ELF-1 (cell line): ENCODE measurements at regions not wholly inside any gene's neighbourhood (a gene's known extent, or its start where the extent isn't known, plus 50 kb on each side); places are given as distances from the start of the nearest gene placed in this dataset.
A peak's percentile ranks its signal among the peaks of the same experiment; 100 is the strongest.

Experiments
- DNase-seq: peaks from one replicate; pipeline ENCODE4 v3.0.0-alpha.2; 2016; ENCODE audit warnings: low read depth, low spot score

- DNase-seq = no peak
These were observed 1223.2 kb upstream of the ACVR2A start for GRCh38 chr2:146621656-146622055.

GRCh38 chr2:146615778-146616177 is 1229.1 kb upstream of the ACVR2A start:
- DNase-seq = no peak

DNA sequence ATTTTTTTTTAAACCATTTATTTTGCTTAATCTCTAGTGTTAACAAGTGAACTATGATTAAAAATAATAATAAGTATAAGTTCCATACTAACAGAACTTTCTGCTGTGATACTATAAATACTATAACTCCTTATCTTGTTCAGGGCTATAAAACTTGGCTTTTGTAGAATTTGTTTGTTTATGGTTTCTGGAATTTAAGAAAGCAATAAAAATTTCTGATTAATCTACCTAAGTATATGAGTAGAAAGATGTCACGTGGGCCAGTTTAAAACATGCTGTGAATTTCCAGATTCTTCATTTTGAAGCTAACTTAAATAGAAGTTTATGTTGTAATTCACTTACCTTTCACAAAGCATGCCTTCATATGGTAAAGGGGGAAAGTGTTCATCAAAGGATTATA is 1236.3 kb upstream of the ACVR2A start:
- DNase-seq = no peak

DNA sequence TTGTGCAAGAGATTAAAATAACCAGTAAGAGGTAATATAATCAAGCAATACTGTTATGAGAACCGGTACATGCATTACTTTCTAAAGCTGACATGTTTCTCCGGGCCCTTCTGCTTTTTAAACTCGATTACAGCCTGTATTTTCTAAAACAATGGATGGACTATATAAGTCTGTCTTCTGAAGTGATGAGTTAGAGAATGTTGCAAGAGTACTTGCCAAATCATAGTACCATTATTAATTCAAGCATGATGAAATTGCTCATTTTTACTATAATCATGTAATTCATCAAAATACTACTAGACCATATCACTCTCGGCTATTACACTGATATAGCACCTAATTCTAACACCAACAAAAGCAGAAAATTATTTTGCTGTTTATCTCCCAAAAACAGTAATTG is 1240.3 kb upstream of the ACVR2A start:
- no peak for DNase-seq

DNA sequence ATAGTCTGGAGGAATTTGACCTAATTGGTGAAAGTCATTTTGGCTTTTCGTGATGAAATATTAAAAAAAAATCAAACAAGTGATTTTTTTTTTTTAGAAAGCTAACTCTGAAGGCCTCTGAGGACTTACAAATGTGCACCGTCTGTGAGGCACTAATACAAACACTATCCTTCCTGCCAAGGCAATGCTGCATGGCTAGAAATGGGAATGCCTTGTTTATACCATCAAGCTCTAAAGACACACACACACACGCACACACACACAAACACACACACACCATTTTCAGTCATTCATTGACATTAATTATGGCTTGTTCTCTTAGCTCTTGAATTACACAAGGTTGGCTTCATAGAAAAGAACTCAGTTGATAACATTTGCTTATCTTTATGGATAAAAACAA is 1242.0 kb upstream of the ACVR2A start:
- no peak for DNase-seq

DNA sequence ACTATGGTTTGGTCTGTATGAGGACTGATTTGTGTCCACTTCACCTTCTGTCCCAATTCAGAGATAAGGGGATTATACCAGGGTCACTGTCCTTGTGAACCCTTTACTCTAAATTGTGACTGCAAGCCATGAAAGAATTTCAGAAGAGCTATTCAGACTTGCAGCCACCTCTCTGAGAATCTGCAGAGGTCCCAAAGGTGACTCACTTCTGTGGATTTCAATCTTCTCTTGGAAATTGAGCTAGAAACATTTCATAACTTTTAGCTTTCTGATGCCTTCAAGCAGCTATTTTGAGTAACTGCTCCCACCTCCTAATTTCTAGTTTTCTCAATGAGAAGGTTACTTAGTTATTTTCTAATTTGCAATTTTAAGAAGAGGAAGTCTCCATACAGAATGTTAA is 1242.4 kb upstream of the ACVR2A start:
- no peak for DNase-seq

- DNase-seq = no peak
These were observed 1246.0 kb upstream of the ACVR2A start for GRCh38 chr2:146598791-146599190.

DNA sequence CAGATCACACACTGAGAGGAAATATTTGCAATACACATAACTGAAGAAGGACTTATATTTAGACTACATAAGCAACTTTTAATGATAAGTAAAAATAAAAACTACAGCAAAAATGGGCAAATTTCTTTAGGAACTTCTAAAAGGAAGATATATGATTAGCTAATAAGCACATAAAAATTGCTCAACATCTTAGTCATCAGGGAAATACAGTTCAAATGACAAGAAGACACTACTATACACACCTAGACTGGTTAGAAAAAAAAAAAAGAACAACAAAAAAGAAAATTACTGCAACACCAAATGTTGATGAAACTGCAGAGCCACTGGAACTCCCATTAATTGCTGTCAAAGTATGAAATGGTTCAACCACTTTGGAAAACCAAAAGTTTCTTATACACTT is 1247.5 kb upstream of the ACVR2A start:
- DNase-seq = no peak

- DNase-seq = no peak
These were observed 1252.9 kb upstream of the ACVR2A start for GRCh38 chr2:146591908-146592307.

DNA sequence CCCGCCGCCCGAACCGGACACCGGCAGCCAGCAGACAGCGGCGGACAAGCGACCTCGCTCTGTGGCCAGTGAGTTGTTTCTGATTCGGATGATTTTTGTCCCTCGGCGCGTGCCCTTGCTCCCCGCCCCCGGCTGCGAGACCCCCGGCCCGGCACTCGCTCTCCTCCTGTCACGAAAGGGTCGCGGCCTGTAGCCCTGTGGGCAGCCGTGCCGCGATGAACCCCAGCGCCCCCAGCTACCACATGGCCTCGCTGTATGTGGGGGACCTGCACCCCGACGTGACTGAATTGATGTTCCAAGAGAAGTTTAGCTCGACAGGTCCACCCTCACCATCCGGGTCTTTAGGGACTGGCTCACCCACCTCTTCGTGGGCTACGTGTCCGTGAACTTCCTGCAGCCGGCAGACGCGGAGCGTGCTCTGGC is 1257.5 kb upstream of the ACVR2A start:
- no peak for DNase-seq

DNA sequence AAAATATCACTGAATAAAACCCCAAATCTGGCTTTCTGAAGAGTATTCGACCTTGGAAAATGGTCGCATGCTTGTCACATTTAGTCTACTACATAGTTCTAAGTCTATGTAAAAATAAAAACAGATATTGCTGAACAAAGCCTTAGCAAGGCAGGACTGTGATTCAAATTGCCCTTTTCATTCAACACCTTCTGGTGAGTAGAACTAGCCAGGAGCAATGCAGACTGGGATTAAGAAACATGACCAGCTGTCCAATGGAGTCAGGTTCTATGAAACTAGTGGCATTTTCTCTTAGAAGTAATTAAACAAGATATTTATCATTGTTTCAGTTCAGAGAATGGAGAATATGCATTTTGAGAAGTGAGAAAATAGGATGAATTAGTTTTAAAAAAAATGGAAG is 1260.5 kb upstream of the ACVR2A start:
- DNase-seq = no peak

DNA sequence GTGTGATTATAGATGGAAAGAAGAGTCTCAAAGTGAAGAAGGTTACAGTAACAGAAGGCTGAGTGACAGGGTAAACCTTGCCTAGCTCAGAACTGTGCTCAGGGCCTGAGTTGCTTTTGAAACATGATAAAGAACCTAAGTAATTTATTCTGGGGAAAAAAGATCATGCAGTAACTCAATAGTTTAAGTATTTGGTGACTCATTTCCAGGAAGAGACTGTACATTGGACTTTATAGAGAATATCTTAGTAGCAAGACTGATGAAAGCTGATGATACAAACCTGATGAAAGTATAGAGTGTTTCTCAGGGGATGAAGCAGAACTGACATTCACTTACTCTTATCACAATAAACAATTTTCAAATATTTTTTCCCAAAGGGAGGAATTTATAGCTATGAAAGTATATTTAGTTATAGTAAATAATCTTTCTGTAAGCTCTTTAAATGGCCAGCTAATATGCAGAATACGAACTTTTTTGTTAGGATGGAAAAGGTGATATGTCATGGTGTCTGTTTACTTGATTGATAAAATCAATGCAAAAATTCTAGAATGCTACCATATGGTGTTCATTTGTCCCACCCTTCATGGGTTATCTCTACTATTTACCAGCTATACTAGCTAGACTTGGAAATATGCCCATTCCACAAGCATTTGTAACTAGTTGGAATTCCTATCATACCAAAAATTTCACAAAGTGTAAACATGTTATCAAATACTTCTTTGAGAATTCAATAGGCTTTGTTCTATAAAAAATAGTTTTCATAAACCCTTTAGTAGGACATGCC is 1265.5 kb upstream of the ACVR2A start:
- no peak for DNase-seq

GRCh38 chr2:146576339-146577111 is 1268.3 kb upstream of the ACVR2A start:
- DNase-seq = no peak

DNA sequence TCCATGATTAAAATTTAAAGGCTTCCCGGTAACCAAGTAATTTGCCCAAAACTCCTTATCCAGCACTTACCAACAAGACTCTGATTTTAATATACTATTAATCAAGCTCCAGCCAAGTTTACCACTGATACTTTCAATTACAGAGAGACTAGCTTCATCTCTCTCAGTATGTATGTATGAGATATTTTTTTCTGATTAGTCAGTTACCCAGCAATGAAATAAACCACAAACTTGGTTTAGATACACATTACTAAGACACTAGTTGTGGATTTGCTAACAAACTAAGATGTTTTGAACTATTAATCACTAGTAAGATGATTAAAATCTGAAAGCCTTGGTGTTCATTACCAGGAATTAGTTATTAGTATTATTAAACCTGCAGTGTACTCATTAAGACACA is 1272.2 kb upstream of the ACVR2A start:
- no peak for DNase-seq

DNA sequence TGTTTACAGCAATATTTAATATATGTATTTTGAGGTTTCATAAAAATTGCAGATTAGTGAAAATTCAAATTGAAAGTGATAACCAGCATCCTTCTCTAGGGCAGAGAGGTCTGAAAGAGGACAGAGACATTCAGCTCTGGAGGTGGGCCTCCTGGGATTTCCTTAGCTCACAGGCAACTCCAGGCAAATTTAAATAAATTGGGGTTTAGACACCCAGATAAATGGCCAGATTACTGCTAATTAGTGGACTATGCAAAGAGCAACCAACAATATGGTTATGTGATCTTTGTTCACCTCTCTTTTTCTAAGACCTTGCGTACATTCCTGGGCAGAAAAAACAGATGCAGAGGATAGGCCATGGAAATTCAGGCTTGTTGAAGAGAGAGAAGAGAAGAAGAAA is 1282.8 kb upstream of the ACVR2A start:
- DNase-seq = no peak

DNA sequence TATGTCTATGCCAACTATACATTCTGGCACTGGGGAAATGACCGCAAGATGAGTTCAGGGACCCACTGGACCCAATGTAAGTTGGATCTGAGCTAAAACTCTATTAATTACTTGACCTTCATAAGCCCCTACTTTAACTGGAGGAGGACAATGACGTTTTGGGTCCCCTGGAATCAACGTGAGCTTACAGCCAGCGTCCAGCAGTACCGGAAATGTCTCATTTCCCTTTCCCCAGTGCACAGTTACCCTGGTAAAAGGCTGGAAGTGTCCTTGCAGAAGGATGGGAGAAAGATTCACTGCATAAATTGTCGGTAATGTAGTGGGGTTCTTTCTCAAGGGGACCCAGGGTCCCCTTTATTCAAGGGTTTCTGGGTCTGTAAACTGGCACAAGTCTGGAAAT is 1297.6 kb upstream of the ACVR2A start:
- no peak for DNase-seq

DNA sequence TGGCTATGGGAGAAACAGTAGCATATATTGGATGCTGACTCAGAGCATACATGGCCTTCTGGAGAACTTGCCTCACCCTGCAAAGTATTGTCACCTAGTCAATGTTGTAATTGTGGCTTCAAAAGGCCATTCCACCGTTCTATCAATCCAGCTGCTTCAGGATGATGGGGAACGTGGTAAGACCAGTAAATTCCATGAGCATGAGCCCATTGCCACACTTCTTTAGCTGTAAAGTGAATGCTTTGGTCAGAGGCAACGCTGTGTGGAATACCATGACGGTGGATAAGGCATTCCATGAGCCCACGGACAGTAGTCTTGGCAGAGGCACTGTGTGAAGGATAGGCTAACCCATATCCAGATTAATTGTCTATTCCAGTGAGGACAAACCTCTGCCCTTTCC is 1300.1 kb upstream of the ACVR2A start:
- no peak for DNase-seq

- no peak for DNase-seq
These were observed 1302.9 kb upstream of the ACVR2A start for GRCh38 chr2:146541896-146542295.

GRCh38 chr2:146540271-146540932 is 1304.4 kb upstream of the ACVR2A start:
- peak; percentile 88 for DNase-seq

GRCh38 chr2:146539739-146540138 is 1305.1 kb upstream of the ACVR2A start:
- DNase-seq = peak; percentile 4

GRCh38 chr2:146537477-146537876 is 1307.4 kb upstream of the ACVR2A start:
- DNase-seq = no peak

DNA sequence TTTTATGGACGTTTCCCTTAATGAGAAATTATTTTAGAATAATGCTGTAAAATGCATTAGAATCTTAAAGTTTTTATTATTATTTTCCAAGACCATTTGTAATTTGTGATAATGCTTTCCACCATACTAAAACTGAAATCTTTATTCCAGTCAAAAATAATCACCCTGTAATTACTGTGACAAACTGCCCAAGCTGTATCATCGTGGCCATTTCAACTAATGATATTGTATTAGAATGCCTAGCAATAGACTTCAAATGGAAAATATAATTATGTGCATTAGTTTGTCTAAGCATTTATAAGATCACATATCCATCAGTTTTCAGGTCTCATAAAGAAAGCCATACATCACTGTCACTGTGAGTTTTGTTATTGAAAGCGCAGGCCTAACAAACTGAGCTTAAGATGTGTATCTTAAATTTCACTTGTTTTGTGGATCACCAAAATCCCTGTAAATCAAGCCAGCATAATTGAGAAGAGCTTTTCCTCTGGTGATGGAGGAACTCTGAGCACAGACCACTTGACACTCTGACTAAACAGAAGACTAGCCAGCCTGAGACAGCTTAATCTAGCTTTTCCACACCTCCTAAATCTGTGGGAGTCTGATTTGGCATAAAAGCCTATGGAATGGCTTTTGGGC is 1312.2 kb upstream of the ACVR2A start:
- DNase-seq = no peak
